Loucy (cell line): ENCODE measurements at regions not wholly inside any gene's neighbourhood (a gene's known extent, or its start where the extent isn't known, plus 50 kb on each side); places are given as distances from the start of the nearest gene placed in this dataset.

ENCODE experiments used
- H2AFZ ChIP-seq: fragments of 200-600 bp; sonication (generic); 2 replicates; pipeline ENCODE4 v1.6.0; 2016; ENCODE audit warnings: antibody characterized with exemption, mild to moderate bottlenecking, low read length, moderate library complexity
- H3F3A ChIP-seq: fragments of 200-600 bp; 2 replicates; pipeline ENCODE4 v1.6.0; 2016; ENCODE audit warnings: antibody characterized with exemption, low read depth, mild to moderate bottlenecking
- H3K27me3 ChIP-seq: fragments of 200-600 bp; sonication (generic); 2 replicates; pipeline ENCODE4 v1.6.1; 2014; ENCODE audit warnings: low read length, mild to moderate bottlenecking; ENCODE audit not compliant: insufficient read depth, poor library complexity, severe bottlenecking
- H3K36me3 ChIP-seq: fragments of 200-600 bp; sonication (generic); 2 replicates; pipeline ENCODE4 v1.6.1; 2016; ENCODE audit warnings: low read length; ENCODE audit not compliant: insufficient read depth
- H3K4me1 ChIP-seq: fragments of 200-600 bp; sonication (generic); 2 replicates; pipeline ENCODE4 v1.5.1; 2014; ENCODE audit warnings: low read length, mild to moderate bottlenecking; ENCODE audit not compliant: insufficient read depth, poor library complexity, severe bottlenecking
- H3K4me2 ChIP-seq: fragments of 200-600 bp; sonication (generic); 2 replicates; pipeline ENCODE4 v1.6.0; 2014; ENCODE audit warnings: antibody characterized with exemption, low read length, low read depth, mild to moderate bottlenecking; ENCODE audit not compliant: poor library complexity, severe bottlenecking
- H3K4me3 ChIP-seq: fragments of 200-600 bp; sonication (generic); 2 replicates; pipeline ENCODE4 v1.5.1; 2014; ENCODE audit warnings: low read length, mild to moderate bottlenecking, mixed read lengths; ENCODE audit not compliant: poor library complexity, severe bottlenecking
- H3K79me2 ChIP-seq: fragments of 200-600 bp; sonication (generic); 2 replicates; pipeline ENCODE4 v1.6.1; 2014; ENCODE audit warnings: low read length; ENCODE audit not compliant: insufficient read depth
- H3K9ac ChIP-seq: fragments of 200-600 bp; sonication (generic); 2 replicates; pipeline ENCODE4 v1.6.0; 2014; ENCODE audit warnings: mild to moderate bottlenecking, low read depth, low read length, moderate library complexity; ENCODE audit not compliant: poor library complexity, severe bottlenecking
- H3K9me2 ChIP-seq: fragments of 200-600 bp; sonication (generic); replicated peaks from 2 replicates; pipeline ENCODE4 v1.6.1; 2016; ENCODE audit warnings: low read depth, low read length, mixed read lengths
- H3K9me3 ChIP-seq: fragments of 200-600 bp; sonication (generic); 2 replicates; pipeline ENCODE4 v1.6.1; 2014; ENCODE audit warnings: mild to moderate bottlenecking, antibody characterized with exemption, low read length, low read depth; ENCODE audit not compliant: insufficient read depth
- H4K20me1 ChIP-seq: fragments of 200-600 bp; sonication (generic); 2 replicates; pipeline ENCODE4 v1.6.0; 2014; ENCODE audit warnings: antibody characterized with exemption, low read length, mild to moderate bottlenecking; ENCODE audit not compliant: insufficient read depth, poor library complexity, severe bottlenecking
- CTCF ChIP-seq: fragments of 200-600 bp; sonication (generic); conservative IDR thresholded peaks from 2 replicates; pipeline ENCODE4 v1.5.1; 2014; ENCODE audit warnings: mild to moderate bottlenecking, antibody characterized with exemption, low read length
- EZH2phosphoT487 ChIP-seq: fragments of 200-600 bp; IDR thresholded peaks from 2 replicates; pipeline ENCODE4 v1.6.1; 2018; ENCODE audit warnings: antibody characterized with exemption, mild to moderate bottlenecking, moderate library complexity, borderline replicate concordance

GRCh38 chr14:76954394-76955190, 73.9 kb downstream of the IRF2BPL start:
- Histone ChIP-seq H3K27me3 (no peaks in the 10 kb centered on the region), H3K4me2 (no peak overlapping the region), H3K36me3 (no peaks in the 10 kb centered on the region), H3K4me1 (peaks cover 43% of the 10 kb centered on the region), H3K9me2 (no peaks in the 10 kb centered on the region), H3K79me2 (no peaks in the 10 kb centered on the region), H4K20me1 (no peaks in the 10 kb centered on the region), H2AFZ (no peak overlapping the region), H3K4me3 (no peak overlapping the region), H3K9ac (no peak overlapping the region), H3F3A (peaks cover 2% of the 10 kb centered on the region; the same call in 1 of the 2 replicates), H3K9me3 (no peaks in the 10 kb centered on the region)
- no peak for TF ChIP-seq CTCF
- TF ChIP-seq EZH2phosphoT487: no peak

GRCh38 chr14:76953311-76953945, 75.1 kb downstream of the IRF2BPL start:
- H3K4me1 ChIP-seq: peaks cover 36% of the 10 kb centered on the region
- no peaks in the 10 kb centered on the region for H3K9me3 ChIP-seq
- no peak overlapping the region for H2AFZ ChIP-seq
- peak overlapping the region; percentile 54 for H3K9ac ChIP-seq
- H3K27me3 ChIP-seq: no peaks in the 10 kb centered on the region
- H4K20me1 ChIP-seq: no peaks in the 10 kb centered on the region
- H3F3A ChIP-seq: peaks cover 2% of the 10 kb centered on the region; the same call in 1 of the 2 replicates
- no peaks in the 10 kb centered on the region for H3K36me3 ChIP-seq
- TF ChIP-seq CTCF: no peak
- TF ChIP-seq EZH2phosphoT487: no peak
- no peaks in the 10 kb centered on the region for H3K79me2 ChIP-seq
- H3K4me2 ChIP-seq: peak overlapping the region; percentile 32
- H3K4me3 ChIP-seq: no peak overlapping the region
- H3K9me2 ChIP-seq: no peaks in the 10 kb centered on the region

GRCh38 chr14:76951166-76951565, 77.3 kb downstream of the IRF2BPL start:
- Histone ChIP-seq H3K9me2 (no peaks in the 10 kb centered on the region), H3K27me3 (no peaks in the 10 kb centered on the region), H3K4me3 (no peak overlapping the region), H3K9me3 (no peaks in the 10 kb centered on the region), H4K20me1 (no peaks in the 10 kb centered on the region), H3K36me3 (no peaks in the 10 kb centered on the region), H3K9ac (no peak overlapping the region), H3K4me2 (no peak overlapping the region), H3K79me2 (no peaks in the 10 kb centered on the region), H3K4me1 (peaks cover 41% of the 10 kb centered on the region), H3F3A (peaks cover 2% of the 10 kb centered on the region; the same call in 1 of the 2 replicates), H2AFZ (no peak overlapping the region)
- TF ChIP-seq EZH2phosphoT487 (no peak), CTCF (no peak)
